WI38 (cell line): ENCODE measurements at regions not wholly inside any gene's neighbourhood (a gene's known extent, or its start where the extent isn't known, plus 50 kb on each side); places are given as distances from the start of the nearest gene placed in this dataset.

Source experiments
- H3K4me3 ChIP-seq: 2 replicates; pipeline ENCODE4 v1.5.1; 2011; ENCODE audit warnings: low read depth, mild to moderate bottlenecking, control low read depth, low read length
- TF ChIP-seq, protein P1 (sequence below): IDR thresholded peaks from 2 replicates; pipeline ENCODE4 v1.5.1; 2012; ENCODE audit warnings: low read depth, mild to moderate bottlenecking, control low read depth, low read length

DNA sequence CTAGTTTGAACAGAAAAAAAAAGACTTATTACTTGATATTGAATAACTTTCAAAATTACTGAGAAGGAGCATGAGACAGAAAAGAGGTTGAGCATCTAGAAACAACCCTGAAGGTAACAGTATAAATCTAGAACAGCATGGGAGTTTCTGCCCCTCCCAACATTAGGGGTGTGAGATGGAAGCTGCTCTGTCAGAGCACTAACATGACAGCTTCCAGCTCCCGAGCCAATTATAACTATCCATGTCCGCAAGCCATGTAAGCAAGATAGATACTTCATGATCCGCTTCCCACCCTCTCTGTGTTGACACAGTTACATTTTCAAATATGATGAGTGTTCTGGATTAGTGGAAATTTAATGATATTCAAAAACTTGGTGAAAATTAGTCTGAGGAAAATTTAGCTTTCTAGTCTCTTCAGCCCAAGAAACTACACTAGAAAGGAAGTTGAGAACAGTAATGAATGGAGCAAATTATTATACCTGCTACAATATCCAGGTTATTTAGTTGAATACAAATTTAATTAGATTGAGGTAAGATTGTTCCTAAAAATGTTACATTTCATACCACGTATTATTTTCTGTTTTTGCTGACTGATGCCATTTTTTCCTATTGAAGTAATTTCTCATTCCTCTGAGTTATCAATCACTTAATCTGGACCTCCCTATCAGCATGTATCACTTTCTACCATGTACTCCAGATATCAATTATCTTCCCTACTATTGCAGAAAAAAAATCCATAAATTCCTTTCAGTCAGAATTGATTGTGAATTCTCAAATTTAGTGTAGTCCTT, 129.3 kb upstream of the SLIT2 start:
- no peak overlapping the region for H3K4me3 ChIP-seq
- TF ChIP-seq, protein P1, sequence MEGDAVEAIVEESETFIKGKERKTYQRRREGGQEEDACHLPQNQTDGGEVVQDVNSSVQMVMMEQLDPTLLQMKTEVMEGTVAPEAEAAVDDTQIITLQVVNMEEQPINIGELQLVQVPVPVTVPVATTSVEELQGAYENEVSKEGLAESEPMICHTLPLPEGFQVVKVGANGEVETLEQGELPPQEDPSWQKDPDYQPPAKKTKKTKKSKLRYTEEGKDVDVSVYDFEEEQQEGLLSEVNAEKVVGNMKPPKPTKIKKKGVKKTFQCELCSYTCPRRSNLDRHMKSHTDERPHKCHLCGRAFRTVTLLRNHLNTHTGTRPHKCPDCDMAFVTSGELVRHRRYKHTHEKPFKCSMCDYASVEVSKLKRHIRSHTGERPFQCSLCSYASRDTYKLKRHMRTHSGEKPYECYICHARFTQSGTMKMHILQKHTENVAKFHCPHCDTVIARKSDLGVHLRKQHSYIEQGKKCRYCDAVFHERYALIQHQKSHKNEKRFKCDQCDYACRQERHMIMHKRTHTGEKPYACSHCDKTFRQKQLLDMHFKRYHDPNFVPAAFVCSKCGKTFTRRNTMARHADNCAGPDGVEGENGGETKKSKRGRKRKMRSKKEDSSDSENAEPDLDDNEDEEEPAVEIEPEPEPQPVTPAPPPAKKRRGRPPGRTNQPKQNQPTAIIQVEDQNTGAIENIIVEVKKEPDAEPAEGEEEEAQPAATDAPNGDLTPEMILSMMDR: no peak

DNA sequence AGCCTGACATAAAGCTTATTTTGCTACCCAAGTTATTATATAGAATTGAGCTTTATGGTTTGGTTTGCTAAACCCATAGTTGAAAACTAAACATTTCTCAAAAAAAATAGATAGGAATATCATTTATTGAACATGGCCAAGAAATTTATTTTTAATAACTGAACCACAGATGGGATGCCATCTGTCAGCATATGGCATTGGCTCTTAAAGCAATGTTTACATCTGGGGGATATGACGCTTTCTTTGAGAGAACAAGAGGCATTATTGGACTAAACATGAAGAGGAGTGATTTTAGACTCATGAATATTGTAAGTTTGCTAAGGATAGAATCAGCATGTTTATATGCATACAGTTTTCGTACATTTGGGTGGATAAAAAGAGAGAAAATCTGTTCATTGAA, 132.6 kb upstream of the SLIT2 start:
- TF ChIP-seq, protein P1: no peak
- H3K4me3 ChIP-seq: no peak overlapping the region

DNA sequence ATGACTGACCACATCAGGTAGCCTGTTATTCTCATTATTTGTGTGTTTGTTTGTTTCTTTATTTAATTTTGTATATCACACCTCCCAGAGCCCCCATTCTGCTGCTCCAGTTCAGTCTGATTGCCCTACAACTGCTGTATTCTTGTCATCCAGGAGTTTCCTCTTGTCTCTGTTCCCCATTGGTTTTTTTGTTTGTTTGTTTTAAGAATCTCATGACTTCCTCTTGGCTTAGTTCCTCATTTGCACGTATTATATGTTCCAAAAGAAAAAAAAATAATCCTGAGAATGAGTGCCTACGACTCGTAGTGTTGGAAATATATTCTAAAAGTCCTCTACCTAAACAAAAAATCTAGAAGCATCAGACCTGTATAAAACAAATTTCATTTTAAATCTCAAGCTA, 142.3 kb upstream of the SLIT2 start:
- H3K4me3 ChIP-seq: no peak overlapping the region
- TF ChIP-seq, protein P1: no peak

DNA sequence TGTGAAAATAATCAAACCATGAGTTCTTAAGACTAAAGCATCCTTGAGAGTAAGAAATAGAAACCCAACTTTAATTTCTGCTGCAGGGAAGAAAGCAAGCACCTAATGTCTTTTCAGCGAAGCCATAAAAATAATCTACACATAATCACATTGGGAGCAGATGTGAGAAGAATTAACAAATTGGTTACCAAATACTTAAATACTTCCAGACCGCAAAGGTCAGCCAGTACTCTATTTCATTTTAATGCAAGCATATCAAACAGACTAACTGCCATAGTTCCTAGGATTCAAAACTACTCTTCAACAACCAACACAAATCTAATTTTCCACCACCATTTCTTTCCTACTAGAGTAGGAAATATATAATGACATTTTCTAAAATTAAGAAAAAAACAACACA, 144.8 kb upstream of the SLIT2 start:
- no peak overlapping the region for H3K4me3 ChIP-seq
- TF ChIP-seq, protein P1: no peak

DNA sequence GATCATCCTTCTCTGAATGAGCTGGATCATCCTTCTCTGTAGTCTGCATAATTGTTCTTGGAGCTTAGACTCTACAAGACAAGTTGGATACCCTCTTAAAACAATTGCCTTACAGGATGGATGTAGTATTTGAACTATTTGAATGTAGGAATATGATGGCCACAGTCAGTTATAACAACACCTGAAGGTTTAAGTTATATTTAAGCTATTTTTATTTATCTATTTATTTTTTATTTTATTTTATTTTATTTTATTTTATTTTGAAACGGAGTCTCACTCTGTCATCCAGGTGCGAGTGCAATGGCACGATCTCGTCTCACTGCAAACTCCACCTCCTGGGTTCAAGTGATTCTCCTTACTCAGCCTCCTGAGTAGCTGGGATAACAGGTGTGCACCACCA, 149.9 kb upstream of the SLIT2 start:
- TF ChIP-seq, protein P1: no peak
- H3K4me3 ChIP-seq: no peak overlapping the region

DNA sequence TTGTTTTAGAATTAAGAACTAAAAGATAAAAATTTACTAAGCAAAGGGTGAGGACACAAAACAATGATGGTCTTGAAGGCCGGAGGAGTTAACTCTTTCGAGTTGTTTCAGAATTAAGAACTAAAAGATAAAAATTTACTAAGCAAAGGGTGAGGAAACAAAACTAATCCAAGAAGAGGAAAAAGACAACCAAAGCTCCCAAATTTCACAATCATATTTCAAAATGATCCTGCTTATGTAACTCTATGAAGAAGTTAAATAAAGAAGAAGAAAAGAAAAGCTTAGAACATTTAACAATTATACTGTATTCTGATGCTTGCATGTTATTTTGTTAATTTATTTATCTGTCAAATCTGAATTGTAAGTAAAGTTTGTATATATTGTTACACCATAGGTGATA, 154.8 kb upstream of the SLIT2 start:
- H3K4me3 ChIP-seq: no peak overlapping the region
- TF ChIP-seq, protein P1: no peak

DNA sequence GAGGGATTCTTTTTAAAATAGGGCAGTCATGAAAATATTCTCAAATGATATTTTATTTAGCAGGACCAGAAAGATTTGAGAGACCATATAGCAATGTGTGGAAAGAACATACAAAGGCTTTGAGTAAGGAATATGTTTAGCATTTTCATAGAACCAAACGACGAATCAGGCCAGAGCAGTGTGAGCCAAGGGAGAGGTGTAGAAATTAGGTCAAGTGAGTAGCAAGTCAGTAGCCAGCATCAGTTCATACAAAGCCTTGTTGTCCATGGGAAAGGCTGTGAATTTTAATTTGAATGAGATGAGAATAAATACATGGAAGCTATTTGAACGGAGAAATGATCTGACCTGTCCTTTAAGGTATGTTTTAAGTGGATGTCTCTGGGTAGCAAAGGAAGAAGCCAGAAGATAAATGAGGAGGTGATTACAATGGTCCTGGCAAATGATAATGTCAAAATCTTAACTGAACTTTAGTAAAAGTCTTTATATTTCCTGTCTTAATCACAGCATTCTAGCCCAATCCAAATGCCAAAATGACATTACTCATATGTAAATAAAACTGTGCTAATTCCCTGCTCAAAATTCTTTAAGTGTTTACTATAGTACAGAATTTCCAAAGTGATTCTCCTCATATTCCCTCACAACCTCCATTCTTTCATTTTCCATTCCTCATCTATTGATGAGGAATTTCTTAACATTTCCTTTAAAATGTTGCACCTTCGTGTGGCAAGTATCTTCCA, 155.7 kb upstream of the SLIT2 start:
- no peak overlapping the region for H3K4me3 ChIP-seq
- TF ChIP-seq, protein P1: no peak
